ENCODE measurements at regions not wholly inside any gene's neighbourhood (a gene's known extent, or its start where the extent isn't known, plus 50 kb on each side); places are given as distances from the start of the nearest gene placed in this dataset.

DNA sequence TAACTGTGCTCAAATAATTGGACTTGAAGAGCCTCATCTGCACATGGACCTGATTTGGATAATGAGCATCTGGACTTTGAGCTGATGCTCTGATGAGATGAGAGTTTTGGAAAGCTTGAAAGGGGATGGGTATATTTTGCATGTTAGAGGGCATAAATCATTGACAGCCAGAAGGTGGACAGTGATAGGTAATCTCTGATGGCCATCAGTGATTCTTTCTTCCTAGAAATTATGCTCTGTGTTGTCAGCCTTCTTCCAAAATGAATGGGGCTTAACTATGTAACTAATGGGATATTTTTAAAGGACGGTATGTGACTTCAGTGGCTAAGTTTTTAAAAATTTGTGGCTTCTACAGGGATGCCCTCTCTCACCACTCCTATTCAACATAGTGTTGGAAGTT lies 334.0 kb downstream of the PTTG2 start:
- TF ChIP-seq, protein P1, sequence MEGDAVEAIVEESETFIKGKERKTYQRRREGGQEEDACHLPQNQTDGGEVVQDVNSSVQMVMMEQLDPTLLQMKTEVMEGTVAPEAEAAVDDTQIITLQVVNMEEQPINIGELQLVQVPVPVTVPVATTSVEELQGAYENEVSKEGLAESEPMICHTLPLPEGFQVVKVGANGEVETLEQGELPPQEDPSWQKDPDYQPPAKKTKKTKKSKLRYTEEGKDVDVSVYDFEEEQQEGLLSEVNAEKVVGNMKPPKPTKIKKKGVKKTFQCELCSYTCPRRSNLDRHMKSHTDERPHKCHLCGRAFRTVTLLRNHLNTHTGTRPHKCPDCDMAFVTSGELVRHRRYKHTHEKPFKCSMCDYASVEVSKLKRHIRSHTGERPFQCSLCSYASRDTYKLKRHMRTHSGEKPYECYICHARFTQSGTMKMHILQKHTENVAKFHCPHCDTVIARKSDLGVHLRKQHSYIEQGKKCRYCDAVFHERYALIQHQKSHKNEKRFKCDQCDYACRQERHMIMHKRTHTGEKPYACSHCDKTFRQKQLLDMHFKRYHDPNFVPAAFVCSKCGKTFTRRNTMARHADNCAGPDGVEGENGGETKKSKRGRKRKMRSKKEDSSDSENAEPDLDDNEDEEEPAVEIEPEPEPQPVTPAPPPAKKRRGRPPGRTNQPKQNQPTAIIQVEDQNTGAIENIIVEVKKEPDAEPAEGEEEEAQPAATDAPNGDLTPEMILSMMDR (IDR thresholded peaks at IDR 0.05; ENCODE audit: low read length), result no peak
- no peak for TF ChIP-seq EZH2 (IDR thresholded peaks at IDR 0.05; ENCODE audit: borderline replicate concordance, low read length)

Measured in OCI-LY1 (cell line).